ENCODE measurements at regions not wholly inside any gene's neighbourhood (a gene's known extent, or its start where the extent isn't known, plus 50 kb on each side); places are given as distances from the start of the nearest gene placed in this dataset.

DNA sequence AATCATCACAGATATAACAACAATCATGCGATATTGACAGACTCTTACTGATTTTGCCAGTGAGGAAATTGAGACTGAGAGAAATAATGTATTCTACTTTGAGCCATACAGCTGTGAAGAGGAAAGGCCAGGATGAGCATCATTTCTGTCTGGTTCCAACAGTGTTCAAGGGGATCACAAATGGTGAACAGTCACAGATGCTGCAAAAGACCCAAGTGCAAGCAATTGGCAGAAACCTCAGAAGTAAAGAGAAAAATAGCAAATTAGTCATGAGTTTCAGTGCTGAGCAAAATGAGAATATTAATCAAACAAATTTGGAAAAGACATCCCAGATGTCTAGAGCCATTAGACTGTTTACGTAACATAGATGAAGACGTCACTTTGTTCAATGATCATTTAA, 114.1 kb downstream of the RAB38 start:
- TF ChIP-seq, protein P1, sequence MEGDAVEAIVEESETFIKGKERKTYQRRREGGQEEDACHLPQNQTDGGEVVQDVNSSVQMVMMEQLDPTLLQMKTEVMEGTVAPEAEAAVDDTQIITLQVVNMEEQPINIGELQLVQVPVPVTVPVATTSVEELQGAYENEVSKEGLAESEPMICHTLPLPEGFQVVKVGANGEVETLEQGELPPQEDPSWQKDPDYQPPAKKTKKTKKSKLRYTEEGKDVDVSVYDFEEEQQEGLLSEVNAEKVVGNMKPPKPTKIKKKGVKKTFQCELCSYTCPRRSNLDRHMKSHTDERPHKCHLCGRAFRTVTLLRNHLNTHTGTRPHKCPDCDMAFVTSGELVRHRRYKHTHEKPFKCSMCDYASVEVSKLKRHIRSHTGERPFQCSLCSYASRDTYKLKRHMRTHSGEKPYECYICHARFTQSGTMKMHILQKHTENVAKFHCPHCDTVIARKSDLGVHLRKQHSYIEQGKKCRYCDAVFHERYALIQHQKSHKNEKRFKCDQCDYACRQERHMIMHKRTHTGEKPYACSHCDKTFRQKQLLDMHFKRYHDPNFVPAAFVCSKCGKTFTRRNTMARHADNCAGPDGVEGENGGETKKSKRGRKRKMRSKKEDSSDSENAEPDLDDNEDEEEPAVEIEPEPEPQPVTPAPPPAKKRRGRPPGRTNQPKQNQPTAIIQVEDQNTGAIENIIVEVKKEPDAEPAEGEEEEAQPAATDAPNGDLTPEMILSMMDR (conservative IDR thresholded peaks at IDR 0.05; ENCODE audit: low read length) = no peak
- TF ChIP-seq EZH2phosphoT487 (IDR thresholded peaks at IDR 0.05; ENCODE audit: borderline replicate concordance) = no peak
